ENCODE measurements at regions not wholly inside any gene's neighbourhood (a gene's known extent, or its start where the extent isn't known, plus 50 kb on each side); places are given as distances from the start of the nearest gene placed in this dataset.

- Histone ChIP-seq H2BK120ac (ENCODE audit: low read depth, low read length) (no peak overlapping the region), H3K14ac (replicated peaks; ENCODE audit: low read depth, low read length) (no peak overlapping the region), H3K27ac (ENCODE audit: insufficient read depth, low read length) (no peak overlapping the region), H4K20me1 (ENCODE audit: insufficient read depth, low read length) (no peaks in the 10 kb centered on the region), H4K8ac (ENCODE audit: low read depth in 2 of 2, low read length in 2 of 2) (no peak overlapping the region), H3K4me3 (ENCODE audit: insufficient read depth, low read depth, low read length) (no peak overlapping the region), H2AK9ac (replicated peaks; ENCODE audit: low read depth, low read length, poor library complexity) (no peak overlapping the region), H3K18ac (ENCODE audit: low read depth, low read length) (no peak overlapping the region), H3K27me3 (ENCODE audit: control insufficient read depth, insufficient read depth, low read length) (peaks cover 15% of the 10 kb centered on the region), H2BK20ac (ENCODE audit: low read depth, low read length) (no peak overlapping the region), H2BK5ac (ENCODE audit: low read depth, low read length, poor library complexity, severe bottlenecking) (no peak overlapping the region), H3K4me2 (ENCODE audit: low read depth, low read length) (no peak overlapping the region), H3K79me1 (ENCODE audit: low read depth in 1 of 2, low read length in 2 of 2) (no peaks in the 10 kb centered on the region), H3K4me1 (ENCODE audit: control insufficient read depth, insufficient read depth, low read length) (no peaks in the 10 kb centered on the region), H3K9me1 (ENCODE audit: insufficient read depth, low read length) (peaks cover 4% of the 10 kb centered on the region; the same call in 1 of the 2 replicates), H4K91ac (ENCODE audit: insufficient read depth, low read depth, low read length) (no peak overlapping the region), H3K9me3 (ENCODE audit: control insufficient read depth, insufficient read depth, low read length) (no peaks in the 10 kb centered on the region), H3K23ac (ENCODE audit: low read depth, low read length) (no peak overlapping the region), H2AFZ (replicated peaks; ENCODE audit: low read length, poor library complexity) (no peak overlapping the region), H3K56ac (ENCODE audit: extremely low read depth, insufficient read depth, low read length) (no peak overlapping the region), H2AK5ac (ENCODE audit: low read depth, low read length) (no peak overlapping the region), H3K4ac (ENCODE audit: low read depth, low read length) (no peak overlapping the region), H3K9ac (ENCODE audit: low read depth, low read length) (no peak overlapping the region), H4K5ac (ENCODE audit: low read depth, low read length) (no peak overlapping the region), H3K36me3 (ENCODE audit: control insufficient read depth, insufficient read depth, low read length) (no peaks in the 10 kb centered on the region), H2BK15ac (ENCODE audit: low read depth, low read length) (no peak overlapping the region)
- DNase-seq (no peak), ATAC-seq (ENCODE audit: low read depth) (no peak)
- CTCF ChIA-PET: no interaction called here
- no TSS peak for BruUV-seq (replicated peaks)
- POLR2A ChIA-PET (ENCODE audit: unreplicated experiment): no interaction called here
- WGBS, 2 experiments (ENCODE audit: extremely low coverage in 2 of 2, insufficient read length in 1 of 2): 67% methylated on average over 1 of the region's 1 CpG; no CpG with 5 or more reads in 1 of the 2 experiments
- in situ Hi-C loops (cut with MboI; ENCODE audit: low sequenced_read_pairs): loop anchor here (25.0 kb wide), 1 partner anchor 165 kb away; no protein-coding TSS in a partner anchor
- intact Hi-C loops (cut with micrococcal nuclease): no loop called here
- no peak for TF ChIP-seq MAZ (IDR thresholded peaks at IDR 0.05; ENCODE audit: borderline replicate concordance, low read depth, low read length)
- no peak for TF ChIP-seq NFE2L2 (IDR thresholded peaks at IDR 0.05; ENCODE audit: low read depth, low read length)
- TF ChIP-seq BHLHE40 (IDR thresholded peaks at IDR 0.05; ENCODE audit: low read depth, low read length): no peak
- TF ChIP-seq USF2 (IDR thresholded peaks at IDR 0.05; ENCODE audit: low read depth, low read length): no peak
- no peak for TF ChIP-seq FOS (IDR thresholded peaks at IDR 0.05; ENCODE audit: low read depth, low read length)
- TF ChIP-seq CHD1 (IDR thresholded peaks at IDR 0.05; ENCODE audit: low read depth, low read length): no peak
- TF ChIP-seq, protein P1, sequence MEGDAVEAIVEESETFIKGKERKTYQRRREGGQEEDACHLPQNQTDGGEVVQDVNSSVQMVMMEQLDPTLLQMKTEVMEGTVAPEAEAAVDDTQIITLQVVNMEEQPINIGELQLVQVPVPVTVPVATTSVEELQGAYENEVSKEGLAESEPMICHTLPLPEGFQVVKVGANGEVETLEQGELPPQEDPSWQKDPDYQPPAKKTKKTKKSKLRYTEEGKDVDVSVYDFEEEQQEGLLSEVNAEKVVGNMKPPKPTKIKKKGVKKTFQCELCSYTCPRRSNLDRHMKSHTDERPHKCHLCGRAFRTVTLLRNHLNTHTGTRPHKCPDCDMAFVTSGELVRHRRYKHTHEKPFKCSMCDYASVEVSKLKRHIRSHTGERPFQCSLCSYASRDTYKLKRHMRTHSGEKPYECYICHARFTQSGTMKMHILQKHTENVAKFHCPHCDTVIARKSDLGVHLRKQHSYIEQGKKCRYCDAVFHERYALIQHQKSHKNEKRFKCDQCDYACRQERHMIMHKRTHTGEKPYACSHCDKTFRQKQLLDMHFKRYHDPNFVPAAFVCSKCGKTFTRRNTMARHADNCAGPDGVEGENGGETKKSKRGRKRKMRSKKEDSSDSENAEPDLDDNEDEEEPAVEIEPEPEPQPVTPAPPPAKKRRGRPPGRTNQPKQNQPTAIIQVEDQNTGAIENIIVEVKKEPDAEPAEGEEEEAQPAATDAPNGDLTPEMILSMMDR (conservative IDR thresholded peaks at IDR 0.05; ENCODE audit: low read depth, low read length): no peak
- no peak for TF ChIP-seq RFX5 (IDR thresholded peaks at IDR 0.05; ENCODE audit: low read depth, low read length)
- TF ChIP-seq MXI1 (IDR thresholded peaks at IDR 0.05; ENCODE audit: borderline replicate concordance, low read depth, low read length): no peak
- TF ChIP-seq POLR2A (IDR thresholded peaks at IDR 0.05; ENCODE audit: low read depth, low read length): no peak
- no peak for TF ChIP-seq RAD21 (IDR thresholded peaks at IDR 0.05; ENCODE audit: low read length)
- dilution Hi-C loops (cut with HindIII; ENCODE audit: low sequenced_read_pairs, unreplicated experiment): no loop called here
These were observed 231.3 kb downstream of the ANAPC1 start for GRCh38 chr2:111652681-111653080.
